Stimulated activated CD8-positive, alpha-beta memory T cell treated with anti-CD3 and anti-CD28 coated beads, Interleukin-2, amount 100 ng/mL, for 48 hours (primary cell): ENCODE measurements at regions not wholly inside any gene's neighbourhood (a gene's known extent, or its start where the extent isn't known, plus 50 kb on each side); places are given as distances from the start of the nearest gene placed in this dataset.
"Not testable (repeated sequence)": the region's sequence is repeated elsewhere in the genome, so short reads cannot be mapped to it uniquely, and the experiment has no call there.

Source experiments
- DNase-seq, 2 donors: peaks; one replicate each; pipeline ENCODE4 v3.0.0-alpha.2; 2020; ENCODE audit warnings: low read depth in 2 of 2

- DNase-seq: not testable (repeated sequence)
These were observed 278.3 kb downstream of the PCDH17 start for GRCh38 chr13:57909833-57910232.

DNA sequence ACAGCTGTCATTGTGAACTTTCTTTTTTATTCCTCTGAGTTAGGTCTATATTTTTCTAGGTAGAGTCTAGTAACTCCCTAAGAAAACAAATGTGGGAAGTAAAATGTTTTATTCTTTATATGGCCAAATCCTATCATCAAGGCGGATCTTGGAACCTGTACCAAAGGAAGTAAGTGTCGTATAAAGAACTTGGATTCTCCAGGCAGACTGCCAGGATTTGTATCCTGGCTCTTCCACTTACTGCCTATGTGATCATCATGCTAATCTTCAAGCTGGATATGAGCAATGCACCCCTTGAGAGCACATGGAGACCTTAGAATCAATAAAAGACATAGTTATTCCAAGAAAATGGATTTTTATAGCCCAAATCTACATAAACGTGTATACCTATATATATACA is 286.5 kb downstream of the PCDH17 start:
- DNase-seq: no peak

DNA sequence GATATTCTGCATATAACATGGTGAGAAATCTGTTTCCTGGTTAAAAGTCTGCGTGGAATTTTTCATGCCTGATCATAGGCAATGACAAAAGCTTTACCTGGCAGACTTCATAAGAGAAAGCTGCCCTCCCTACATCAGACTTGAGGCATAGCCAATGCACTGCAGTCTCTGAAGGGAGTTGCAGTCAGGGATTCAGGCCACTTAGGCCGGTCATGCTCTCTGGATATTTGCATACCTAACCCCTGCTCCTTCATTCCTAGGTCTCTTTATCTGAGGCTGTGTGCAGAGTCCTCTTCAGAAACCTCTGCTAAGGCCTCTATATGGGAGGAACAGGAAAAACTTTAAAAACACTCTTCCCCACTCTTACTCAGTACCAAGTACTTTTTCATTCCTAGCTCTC is 287.4 kb downstream of the PCDH17 start:
- no peak for DNase-seq

GRCh38 chr13:57925250-57925649 is 293.7 kb downstream of the PCDH17 start:
- no peak for DNase-seq

- DNase-seq: no peak
These were observed 294.2 kb downstream of the PCDH17 start for GRCh38 chr13:57925751-57926150.

- DNase-seq: no peak
These were observed 300.5 kb downstream of the PCDH17 start for GRCh38 chr13:57932061-57932460.

GRCh38 chr13:57933606-57934005 is 302.1 kb downstream of the PCDH17 start:
- DNase-seq: no peak

- no peak for DNase-seq
These were observed 304.4 kb downstream of the PCDH17 start for GRCh38 chr13:57935965-57936364.

DNA sequence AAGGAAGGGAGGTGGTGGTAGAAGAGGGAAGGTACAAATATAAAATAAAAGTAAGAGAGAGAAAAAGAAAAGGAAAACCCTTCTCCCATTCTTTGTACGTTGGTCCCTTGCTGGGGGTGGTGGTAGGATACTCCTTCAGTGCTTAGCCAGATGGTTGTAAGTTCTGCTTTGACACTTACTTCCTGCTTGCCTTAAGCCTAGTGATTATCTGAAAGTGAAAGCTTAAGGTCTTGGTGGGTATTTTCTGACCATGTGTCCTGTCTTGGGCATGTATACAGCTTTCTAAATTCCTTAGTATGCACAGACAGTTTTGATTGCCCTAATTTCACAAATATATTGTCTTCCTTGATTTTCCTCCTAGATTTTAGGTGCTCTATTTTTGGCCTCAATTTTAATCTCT is 314.8 kb downstream of the PCDH17 start:
- no peak for DNase-seq

DNA sequence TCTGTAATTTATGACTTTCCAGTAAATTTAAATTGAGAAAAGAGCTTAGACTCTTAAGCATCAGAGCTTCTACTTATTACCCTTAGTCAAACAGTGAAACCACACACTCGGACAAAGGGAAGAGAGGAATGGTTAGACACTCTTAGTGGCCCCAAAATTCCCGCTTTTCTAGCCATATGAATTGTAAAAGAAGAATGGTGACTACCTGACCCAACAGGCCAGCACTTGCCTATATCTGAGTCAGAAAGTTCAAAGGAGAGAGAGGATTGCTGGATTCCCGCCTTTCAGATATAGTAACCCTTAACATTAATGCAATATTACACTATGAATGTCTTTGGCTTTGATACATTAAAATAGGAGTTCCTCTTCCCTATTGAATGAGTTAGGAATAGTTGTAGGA is 317.3 kb downstream of the PCDH17 start:
- no peak for DNase-seq

DNA sequence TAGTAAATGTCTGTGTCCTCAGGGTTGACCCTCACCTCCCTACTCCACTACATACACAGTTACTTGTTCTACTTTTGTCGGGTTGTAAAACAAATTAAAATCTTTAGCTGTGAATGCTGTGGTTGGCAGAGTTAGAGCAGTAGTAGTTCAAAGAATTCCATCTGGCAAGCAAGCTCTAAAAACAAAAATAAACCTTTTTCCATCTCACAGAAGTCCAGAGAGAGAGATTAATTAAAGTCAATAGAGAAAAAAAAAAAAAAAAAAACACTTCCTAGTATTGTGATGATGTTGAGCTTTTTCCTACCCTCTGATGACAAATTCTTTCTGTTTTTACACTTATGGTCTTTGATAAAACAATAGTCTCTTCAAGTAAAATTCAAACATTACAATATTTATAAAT is 338.4 kb downstream of the PCDH17 start:
- no peak for DNase-seq

DNA sequence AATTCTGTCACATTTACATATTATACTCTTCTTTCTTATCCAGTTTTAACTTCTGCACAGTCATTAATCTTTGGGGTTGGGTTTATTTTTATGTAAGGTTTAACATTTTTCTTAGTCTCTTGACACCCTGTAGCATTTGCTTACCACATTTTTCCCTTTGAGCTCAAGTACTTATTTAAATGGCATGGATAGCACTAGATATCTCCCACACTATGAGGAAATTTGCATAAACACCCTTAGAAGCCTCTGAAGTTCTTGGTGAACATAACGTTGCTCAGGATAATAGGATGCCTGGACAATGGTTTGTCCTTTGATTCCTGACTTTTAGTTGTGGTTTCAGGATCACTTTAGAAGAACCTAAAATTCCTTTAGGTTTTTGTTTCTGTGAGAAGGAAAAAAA is 338.9 kb downstream of the PCDH17 start:
- DNase-seq: no peak

- no peak for DNase-seq
These were observed 351.2 kb downstream of the PCDH17 start for GRCh38 chr13:57982782-57983181.

- DNase-seq: no peak
These were observed 356.7 kb downstream of the PCDH17 start for GRCh38 chr13:57988276-57988675.

GRCh38 chr13:57991041-57991440 is 359.5 kb downstream of the PCDH17 start:
- no peak for DNase-seq

GRCh38 chr13:57992416-57992815 is 360.9 kb downstream of the PCDH17 start:
- DNase-seq: no peak

- no peak for DNase-seq
These were observed 365.2 kb downstream of the PCDH17 start for GRCh38 chr13:57996717-57997116.

GRCh38 chr13:58004751-58005150 is 373.2 kb downstream of the PCDH17 start:
- DNase-seq: no peak

GRCh38 chr13:58018020-58018419 is 386.5 kb downstream of the PCDH17 start:
- DNase-seq: no peak

DNA sequence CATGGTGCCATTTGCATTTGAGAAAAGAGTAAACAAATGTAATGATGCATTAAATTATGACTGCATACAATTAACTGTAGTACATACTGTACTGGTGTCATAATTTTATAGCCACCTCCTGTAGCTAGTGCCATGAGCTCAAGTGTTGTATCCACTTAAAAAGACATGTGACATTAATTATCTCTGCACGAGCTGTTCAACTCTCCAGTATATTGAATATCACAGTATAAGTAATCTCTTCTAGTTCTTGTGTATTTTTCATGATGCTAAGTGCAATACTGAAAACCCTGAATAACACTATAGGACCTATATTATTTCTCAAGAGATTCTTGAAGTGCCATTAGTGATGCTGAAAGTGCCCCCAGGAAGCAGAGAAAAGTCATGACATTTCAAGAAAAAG is 387.3 kb downstream of the PCDH17 start:
- DNase-seq: no peak

- DNase-seq: no peak
These were observed 392.6 kb downstream of the PCDH17 start for GRCh38 chr13:58024103-58024502.

DNA sequence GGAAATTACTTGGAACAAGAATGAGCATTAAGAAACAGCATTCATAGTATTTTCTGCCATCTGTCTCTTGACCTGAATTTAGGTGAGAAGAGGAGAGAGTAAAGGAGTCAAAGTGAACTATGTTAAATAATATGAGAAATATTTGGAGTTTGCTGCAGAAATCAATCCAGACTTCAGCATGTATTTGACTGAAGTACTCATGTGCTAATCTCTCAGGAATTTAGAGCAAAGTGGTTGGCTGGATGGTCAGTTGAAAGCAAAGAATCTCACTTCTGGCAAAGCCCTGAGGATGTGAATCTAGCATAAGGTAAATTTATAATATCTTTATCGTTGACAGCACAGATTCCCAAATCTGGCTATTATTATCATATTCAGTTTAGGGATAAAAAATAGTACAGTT is 394.3 kb downstream of the PCDH17 start:
- DNase-seq: no peak

DNA sequence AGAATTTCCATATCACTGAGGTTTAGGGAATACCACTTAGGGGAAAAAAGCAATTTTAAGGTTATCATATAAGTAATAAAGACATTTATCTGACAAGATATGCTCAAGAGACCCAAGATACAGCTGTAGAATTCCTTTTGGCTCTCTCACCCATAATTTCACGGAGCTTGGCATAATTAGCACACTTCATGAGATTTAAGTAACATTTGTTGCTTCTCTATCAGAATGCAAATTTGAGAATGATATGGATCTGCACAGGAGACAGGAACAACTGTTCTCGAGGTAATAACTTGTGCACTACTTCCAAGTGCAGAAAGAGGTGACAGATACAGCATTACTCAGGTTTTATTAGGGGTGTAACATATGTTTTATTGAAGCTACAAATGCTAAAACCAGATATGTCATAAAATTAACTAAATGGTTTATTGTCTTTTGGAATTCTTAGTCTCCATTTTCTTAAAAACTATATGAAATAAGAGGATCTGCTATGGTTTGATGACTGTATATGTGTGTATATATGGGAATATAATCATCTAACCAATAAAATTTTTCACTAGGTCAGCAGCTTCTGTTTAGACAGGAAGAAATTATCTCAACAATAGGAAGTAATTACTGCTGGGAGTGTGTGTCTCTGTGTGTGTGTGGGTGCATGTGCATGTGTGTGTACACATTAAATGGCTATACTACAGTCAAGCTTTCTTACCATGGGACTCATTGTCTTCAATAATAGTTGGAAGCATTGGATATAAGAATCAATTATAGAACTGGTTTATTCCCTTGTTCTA is 401.3 kb downstream of the PCDH17 start:
- no peak for DNase-seq

- DNase-seq: no peak
These were observed 412.4 kb downstream of the PCDH17 start for GRCh38 chr13:58043971-58044370.
